ENCODE measurements at regions not wholly inside any gene's neighbourhood (a gene's known extent, or its start where the extent isn't known, plus 50 kb on each side); places are given as distances from the start of the nearest gene placed in this dataset.

GRCh38 chr1:221468546-221468945 is 273.3 kb downstream of the DUSP10 start:
- Histone ChIP-seq H3K4me3 (no peak overlapping the region), H3K4me1 (no peaks in the 10 kb centered on the region), H3K9ac (ENCODE audit: low read depth in 2 of 2, low read length in 2 of 2) (no peak overlapping the region), H3K9me3 (no peaks in the 10 kb centered on the region), H3K27ac (no peak overlapping the region), H3K36me3 (no peaks in the 10 kb centered on the region), H3K27me3 (no peaks in the 10 kb centered on the region)
- intact Hi-C loops (cut with DNase I), result loop anchor here (10.0 kb wide), 1 partner anchor 546 kb away; no protein-coding TSS in a partner anchor
- TF ChIP-seq, protein P1, sequence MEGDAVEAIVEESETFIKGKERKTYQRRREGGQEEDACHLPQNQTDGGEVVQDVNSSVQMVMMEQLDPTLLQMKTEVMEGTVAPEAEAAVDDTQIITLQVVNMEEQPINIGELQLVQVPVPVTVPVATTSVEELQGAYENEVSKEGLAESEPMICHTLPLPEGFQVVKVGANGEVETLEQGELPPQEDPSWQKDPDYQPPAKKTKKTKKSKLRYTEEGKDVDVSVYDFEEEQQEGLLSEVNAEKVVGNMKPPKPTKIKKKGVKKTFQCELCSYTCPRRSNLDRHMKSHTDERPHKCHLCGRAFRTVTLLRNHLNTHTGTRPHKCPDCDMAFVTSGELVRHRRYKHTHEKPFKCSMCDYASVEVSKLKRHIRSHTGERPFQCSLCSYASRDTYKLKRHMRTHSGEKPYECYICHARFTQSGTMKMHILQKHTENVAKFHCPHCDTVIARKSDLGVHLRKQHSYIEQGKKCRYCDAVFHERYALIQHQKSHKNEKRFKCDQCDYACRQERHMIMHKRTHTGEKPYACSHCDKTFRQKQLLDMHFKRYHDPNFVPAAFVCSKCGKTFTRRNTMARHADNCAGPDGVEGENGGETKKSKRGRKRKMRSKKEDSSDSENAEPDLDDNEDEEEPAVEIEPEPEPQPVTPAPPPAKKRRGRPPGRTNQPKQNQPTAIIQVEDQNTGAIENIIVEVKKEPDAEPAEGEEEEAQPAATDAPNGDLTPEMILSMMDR (IDR thresholded peaks at IDR 0.05), result no peak
- DNase-seq, result no peak

GRCh38 chr1:221469476-221469875 is 272.4 kb downstream of the DUSP10 start:
- no peaks in the 10 kb centered on the region for H3K9me3 ChIP-seq

GRCh38 chr1:221470000-221470698 is 271.7 kb downstream of the DUSP10 start:
- no peaks in the 10 kb centered on the region for H3K4me1 ChIP-seq
- H3K9me3 ChIP-seq, result no peaks in the 10 kb centered on the region
- H3K9ac ChIP-seq (ENCODE audit: low read depth in 2 of 2, low read length in 2 of 2), result no peak overlapping the region
- H3K4me3 ChIP-seq, result no peak overlapping the region
- DNase-seq, result no peak
- intact Hi-C loops (cut with DNase I), result loop anchor here (10.0 kb wide), 1 partner anchor 545 kb away; no protein-coding TSS in a partner anchor
- no peaks in the 10 kb centered on the region for H3K27me3 ChIP-seq
- TF ChIP-seq, protein P1 (IDR thresholded peaks at IDR 0.05), result no peak
- H3K27ac ChIP-seq, result no peak overlapping the region
- no peaks in the 10 kb centered on the region for H3K36me3 ChIP-seq

More at GRCh38 chr1:221469476-221469875, 272.4 kb downstream of the DUSP10 start:
- H3K4me1 ChIP-seq, result no peaks in the 10 kb centered on the region
- no peak overlapping the region for H3K27ac ChIP-seq
- H3K36me3 ChIP-seq, result no peaks in the 10 kb centered on the region
- DNase-seq, result no peak
- H3K27me3 ChIP-seq, result no peaks in the 10 kb centered on the region
- TF ChIP-seq, protein P1 (IDR thresholded peaks at IDR 0.05), result no peak
- no peak overlapping the region for H3K4me3 ChIP-seq
- intact Hi-C loops (cut with DNase I), result loop anchor here (10.0 kb wide), 1 partner anchor 545 kb away; no protein-coding TSS in a partner anchor
- H3K9ac ChIP-seq (ENCODE audit: low read depth in 2 of 2, low read length in 2 of 2), result no peak overlapping the region

- no peak overlapping the region for H3K27ac ChIP-seq
- H3K4me1 ChIP-seq, result no peaks in the 10 kb centered on the region
- intact Hi-C loops (cut with DNase I), result no loop called here
- DNase-seq, result no peak
- TF ChIP-seq, protein P1 (IDR thresholded peaks at IDR 0.05), result no peak
- H3K4me3 ChIP-seq, result no peak overlapping the region
- H3K9ac ChIP-seq (ENCODE audit: low read depth in 2 of 2, low read length in 2 of 2), result no peak overlapping the region
- no peaks in the 10 kb centered on the region for H3K36me3 ChIP-seq
- H3K9me3 ChIP-seq, result no peaks in the 10 kb centered on the region
- no peaks in the 10 kb centered on the region for H3K27me3 ChIP-seq
These were observed 268.5 kb downstream of the DUSP10 start for GRCh38 chr1:221473411-221473810.

DNA sequence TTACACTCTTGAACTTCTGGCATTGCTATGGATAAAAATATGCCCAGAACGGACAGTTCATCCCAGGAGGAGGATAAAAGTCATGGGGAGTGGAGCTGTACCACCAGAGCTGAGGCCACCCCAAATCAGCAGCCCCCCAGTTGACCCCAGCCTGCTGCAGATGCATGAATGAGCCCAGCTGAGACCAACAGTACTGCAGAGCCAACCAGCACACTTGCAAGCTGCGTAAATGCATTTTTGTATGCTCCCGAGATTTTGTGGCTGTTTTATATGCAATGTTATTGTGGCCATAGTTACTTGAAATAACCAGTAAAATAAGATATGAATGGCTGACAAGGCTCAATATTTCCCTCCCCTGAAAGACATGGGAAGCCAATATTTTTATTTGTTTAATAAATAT is 264.6 kb downstream of the DUSP10 start:
- no peaks in the 10 kb centered on the region for H3K27me3 ChIP-seq
- H3K4me1 ChIP-seq, result no peaks in the 10 kb centered on the region
- no peaks in the 10 kb centered on the region for H3K36me3 ChIP-seq
- no peak for DNase-seq
- H3K9ac ChIP-seq (ENCODE audit: low read depth in 2 of 2, low read length in 2 of 2), result no peak overlapping the region
- TF ChIP-seq, protein P1 (IDR thresholded peaks at IDR 0.05), result no peak
- H3K9me3 ChIP-seq, result no peaks in the 10 kb centered on the region
- intact Hi-C loops (cut with DNase I), result no loop called here
- H3K27ac ChIP-seq, result no peak overlapping the region
- H3K4me3 ChIP-seq, result no peak overlapping the region
